ENCODE measurements at regions not wholly inside any gene's neighbourhood (a gene's known extent, or its start where the extent isn't known, plus 50 kb on each side); places are given as distances from the start of the nearest gene placed in this dataset.
A peak's percentile ranks its signal among the peaks of the same experiment; 100 is the strongest.

DNA sequence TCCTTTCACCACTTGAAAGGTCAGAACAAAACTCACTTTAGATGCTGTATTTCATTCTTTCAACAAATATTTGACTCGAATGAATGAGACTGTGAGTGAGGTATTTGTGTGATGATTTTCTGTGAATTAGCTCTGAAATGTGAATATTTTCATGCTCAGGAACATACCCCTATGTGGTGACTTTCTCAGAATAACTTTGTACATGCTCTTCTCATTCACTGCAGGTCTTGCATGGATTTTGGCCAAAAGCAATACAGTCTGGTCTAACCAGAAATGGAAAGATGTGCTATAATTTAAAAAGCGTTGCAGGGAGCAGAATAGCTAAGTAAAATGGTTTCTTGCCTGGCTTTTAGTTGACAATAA lies 75.5 kb downstream of the MYCN start:
- H3K36me3 ChIP-seq = no peaks in the 10 kb centered on the region
- no peak overlapping the region for H3K4me3 ChIP-seq (ENCODE audit: low read depth, low read length)
- DNase-seq = no peak
- no peaks in the 10 kb centered on the region for H3K27me3 ChIP-seq (ENCODE audit: insufficient read depth, low read depth, severe bottlenecking)
- TF ChIP-seq, protein P1, sequence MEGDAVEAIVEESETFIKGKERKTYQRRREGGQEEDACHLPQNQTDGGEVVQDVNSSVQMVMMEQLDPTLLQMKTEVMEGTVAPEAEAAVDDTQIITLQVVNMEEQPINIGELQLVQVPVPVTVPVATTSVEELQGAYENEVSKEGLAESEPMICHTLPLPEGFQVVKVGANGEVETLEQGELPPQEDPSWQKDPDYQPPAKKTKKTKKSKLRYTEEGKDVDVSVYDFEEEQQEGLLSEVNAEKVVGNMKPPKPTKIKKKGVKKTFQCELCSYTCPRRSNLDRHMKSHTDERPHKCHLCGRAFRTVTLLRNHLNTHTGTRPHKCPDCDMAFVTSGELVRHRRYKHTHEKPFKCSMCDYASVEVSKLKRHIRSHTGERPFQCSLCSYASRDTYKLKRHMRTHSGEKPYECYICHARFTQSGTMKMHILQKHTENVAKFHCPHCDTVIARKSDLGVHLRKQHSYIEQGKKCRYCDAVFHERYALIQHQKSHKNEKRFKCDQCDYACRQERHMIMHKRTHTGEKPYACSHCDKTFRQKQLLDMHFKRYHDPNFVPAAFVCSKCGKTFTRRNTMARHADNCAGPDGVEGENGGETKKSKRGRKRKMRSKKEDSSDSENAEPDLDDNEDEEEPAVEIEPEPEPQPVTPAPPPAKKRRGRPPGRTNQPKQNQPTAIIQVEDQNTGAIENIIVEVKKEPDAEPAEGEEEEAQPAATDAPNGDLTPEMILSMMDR (IDR thresholded peaks at IDR 0.05; ENCODE audit: low read depth, low read length) = no peak
- H3K9me3 ChIP-seq (ENCODE audit: severe bottlenecking) = peaks cover 3% of the 10 kb centered on the region
- peak overlapping the region; percentile 11; the same call in 1 of the 2 replicates for H3K27ac ChIP-seq

DNA sequence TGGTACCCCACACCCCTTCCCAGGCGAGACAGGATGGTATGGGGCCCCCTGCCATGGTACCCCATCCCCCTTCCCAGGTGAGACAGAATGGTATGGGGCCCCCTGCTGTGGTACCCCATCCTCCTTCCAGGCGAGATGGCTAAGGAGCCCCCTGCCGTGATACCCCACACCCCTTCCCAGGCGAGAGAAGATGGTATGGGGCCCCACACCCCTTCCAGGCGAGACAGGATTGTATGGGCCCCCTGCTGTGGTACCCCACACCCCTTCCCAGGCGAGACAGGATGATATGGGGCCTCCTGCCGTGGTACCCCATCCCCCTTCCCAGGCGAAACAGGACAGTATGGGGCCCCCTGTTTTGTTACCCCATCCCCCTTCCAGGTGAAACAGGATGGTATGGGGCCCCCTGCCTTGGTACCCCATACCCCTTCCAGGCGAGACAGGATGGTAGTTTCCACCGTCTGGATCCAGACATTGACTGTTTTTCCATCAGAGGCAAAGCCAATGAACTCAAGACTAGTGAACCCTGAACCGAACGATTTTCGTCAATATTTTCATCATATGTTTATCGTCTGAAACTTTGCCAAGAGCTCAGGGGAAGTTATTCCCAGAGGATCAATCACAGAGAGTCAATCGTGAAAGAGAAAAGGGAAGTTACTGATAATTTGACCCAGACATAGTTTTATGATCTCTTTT lies 75.0 kb downstream of the MYCN start:
- no peak overlapping the region for H3K4me3 ChIP-seq (ENCODE audit: low read depth, low read length)
- H3K9me3 ChIP-seq (ENCODE audit: severe bottlenecking) = peaks cover 3% of the 10 kb centered on the region
- H3K36me3 ChIP-seq = no peaks in the 10 kb centered on the region
- peak overlapping the region; percentile 11; the same call in 1 of the 2 replicates for H3K27ac ChIP-seq
- TF ChIP-seq, protein P1 (IDR thresholded peaks at IDR 0.05; ENCODE audit: low read depth, low read length) = no peak
- H3K27me3 ChIP-seq (ENCODE audit: insufficient read depth, low read depth, severe bottlenecking) = no peaks in the 10 kb centered on the region
- DNase-seq = no peak

DNA sequence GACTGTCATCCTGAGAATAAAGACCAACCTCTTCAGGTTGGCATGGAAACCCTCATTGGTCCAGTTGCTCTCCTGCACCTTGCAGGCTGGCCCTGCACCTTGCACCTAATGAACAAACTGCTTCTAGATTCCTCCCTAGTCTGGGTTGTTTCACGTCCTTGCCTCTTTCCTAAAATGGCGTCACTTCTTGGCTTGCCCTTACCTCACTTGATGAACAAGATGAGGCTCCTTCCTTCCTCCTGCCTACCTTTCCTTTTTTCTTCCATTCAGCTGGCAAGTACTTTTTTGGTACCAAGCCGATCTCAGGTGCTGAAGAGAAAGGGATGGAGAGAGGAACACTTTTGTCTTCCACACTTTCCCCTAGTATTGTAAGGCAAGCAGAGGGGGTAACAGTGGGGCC lies 74.5 kb downstream of the MYCN start:
- DNase-seq = no peak
- TF ChIP-seq, protein P1 (IDR thresholded peaks at IDR 0.05; ENCODE audit: low read depth, low read length) = no peak
- H3K9me3 ChIP-seq (ENCODE audit: severe bottlenecking) = peaks cover 3% of the 10 kb centered on the region
- no peak overlapping the region for H3K27ac ChIP-seq
- H3K36me3 ChIP-seq = no peaks in the 10 kb centered on the region
- no peaks in the 10 kb centered on the region for H3K27me3 ChIP-seq (ENCODE audit: insufficient read depth, low read depth, severe bottlenecking)
- no peak overlapping the region for H3K4me3 ChIP-seq (ENCODE audit: low read depth, low read length)

DNA sequence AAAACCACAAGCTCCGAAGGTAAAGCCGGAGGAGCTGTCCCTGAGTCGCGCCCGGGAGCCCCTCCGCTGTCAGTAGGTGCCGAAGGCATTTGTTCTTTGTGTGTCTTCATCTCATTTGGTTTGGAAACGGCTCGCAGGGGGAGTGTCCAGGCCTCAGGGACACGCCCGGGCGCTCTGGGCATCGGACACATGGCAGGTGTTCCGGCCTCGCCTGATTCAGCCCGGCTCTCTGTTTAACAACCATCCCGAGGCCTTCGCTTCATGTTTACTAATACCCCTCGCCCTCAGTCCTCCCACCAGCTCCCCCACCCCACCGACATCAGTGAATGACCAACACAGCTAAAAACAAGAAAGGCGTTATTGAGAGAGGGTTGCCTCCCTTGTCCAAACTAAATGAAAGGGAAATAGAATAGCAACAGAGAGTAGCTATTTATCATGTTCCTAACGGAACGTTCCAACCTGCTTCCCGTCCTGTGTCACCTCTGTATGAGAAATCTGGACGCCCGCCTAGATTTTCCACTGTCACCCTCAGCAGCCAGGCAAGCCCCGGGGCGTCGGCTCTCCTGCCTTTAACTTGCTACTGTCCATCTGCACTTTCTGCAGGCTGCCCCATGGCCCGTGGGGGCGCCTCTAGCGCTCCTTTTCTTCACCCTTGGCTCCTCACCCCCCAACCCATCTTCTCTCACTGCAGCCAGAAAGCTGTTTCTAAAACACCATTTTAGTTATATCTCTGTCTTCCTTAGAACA lies 73.9 kb downstream of the MYCN start:
- no peak overlapping the region for H3K27ac ChIP-seq
- H3K4me3 ChIP-seq (ENCODE audit: low read depth, low read length) = no peak overlapping the region
- H3K9me3 ChIP-seq (ENCODE audit: severe bottlenecking) = peaks cover 3% of the 10 kb centered on the region
- TF ChIP-seq, protein P1 (IDR thresholded peaks at IDR 0.05; ENCODE audit: low read depth, low read length) = no peak
- H3K36me3 ChIP-seq = no peaks in the 10 kb centered on the region
- H3K27me3 ChIP-seq (ENCODE audit: insufficient read depth, low read depth, severe bottlenecking) = no peaks in the 10 kb centered on the region
- DNase-seq = no peak

DNA sequence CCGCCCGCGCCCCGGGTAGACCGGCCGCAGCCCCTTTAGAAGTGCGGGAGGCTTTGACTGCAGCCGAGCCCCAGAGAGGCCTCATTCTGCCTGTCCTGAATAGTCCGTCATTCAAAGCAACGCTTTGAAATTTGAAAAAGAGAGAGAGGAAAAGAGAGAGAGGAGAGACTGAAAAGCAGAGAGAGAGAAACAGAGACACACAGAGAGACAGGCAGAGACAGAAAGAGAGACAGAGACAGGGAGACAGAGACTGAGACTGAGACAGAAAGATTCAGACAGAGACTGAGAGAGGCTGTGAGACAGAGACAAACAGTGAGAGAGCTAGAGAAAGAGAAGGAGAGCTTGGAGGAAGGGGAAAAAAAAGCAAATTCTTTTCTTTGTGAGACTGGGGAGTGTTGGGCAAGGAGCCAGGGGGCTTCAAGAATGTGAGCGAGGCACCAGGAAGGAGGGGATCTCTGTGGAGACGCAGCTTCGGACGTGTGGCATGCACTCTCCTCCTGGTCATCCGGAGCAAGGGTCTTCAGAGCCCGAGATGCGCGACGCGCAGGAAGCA lies 73.1 kb downstream of the MYCN start:
- H3K27ac ChIP-seq = no peak overlapping the region
- DNase-seq = no peak
- H3K4me3 ChIP-seq (ENCODE audit: low read depth, low read length) = no peak overlapping the region
- peaks cover 3% of the 10 kb centered on the region for H3K9me3 ChIP-seq (ENCODE audit: severe bottlenecking)
- no peaks in the 10 kb centered on the region for H3K36me3 ChIP-seq
- no peaks in the 10 kb centered on the region for H3K27me3 ChIP-seq (ENCODE audit: insufficient read depth, low read depth, severe bottlenecking)
- TF ChIP-seq, protein P1 (IDR thresholded peaks at IDR 0.05; ENCODE audit: low read depth, low read length) = no peak

Data from WERI-Rb-1 (cell line).